ENCODE measurements at regions not wholly inside any gene's neighbourhood (a gene's known extent, or its start where the extent isn't known, plus 50 kb on each side); places are given as distances from the start of the nearest gene placed in this dataset.

- H3K4me2 ChIP-seq (ENCODE audit: low read length) = no peak overlapping the region
- TF ChIP-seq EZH2phosphoT487 (IDR thresholded peaks at IDR 0.05; ENCODE audit: borderline replicate concordance, low read depth, low read length) = no peak
- TF ChIP-seq, protein P1, sequence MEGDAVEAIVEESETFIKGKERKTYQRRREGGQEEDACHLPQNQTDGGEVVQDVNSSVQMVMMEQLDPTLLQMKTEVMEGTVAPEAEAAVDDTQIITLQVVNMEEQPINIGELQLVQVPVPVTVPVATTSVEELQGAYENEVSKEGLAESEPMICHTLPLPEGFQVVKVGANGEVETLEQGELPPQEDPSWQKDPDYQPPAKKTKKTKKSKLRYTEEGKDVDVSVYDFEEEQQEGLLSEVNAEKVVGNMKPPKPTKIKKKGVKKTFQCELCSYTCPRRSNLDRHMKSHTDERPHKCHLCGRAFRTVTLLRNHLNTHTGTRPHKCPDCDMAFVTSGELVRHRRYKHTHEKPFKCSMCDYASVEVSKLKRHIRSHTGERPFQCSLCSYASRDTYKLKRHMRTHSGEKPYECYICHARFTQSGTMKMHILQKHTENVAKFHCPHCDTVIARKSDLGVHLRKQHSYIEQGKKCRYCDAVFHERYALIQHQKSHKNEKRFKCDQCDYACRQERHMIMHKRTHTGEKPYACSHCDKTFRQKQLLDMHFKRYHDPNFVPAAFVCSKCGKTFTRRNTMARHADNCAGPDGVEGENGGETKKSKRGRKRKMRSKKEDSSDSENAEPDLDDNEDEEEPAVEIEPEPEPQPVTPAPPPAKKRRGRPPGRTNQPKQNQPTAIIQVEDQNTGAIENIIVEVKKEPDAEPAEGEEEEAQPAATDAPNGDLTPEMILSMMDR (conservative IDR thresholded peaks at IDR 0.05; ENCODE audit: low read length) = no peak
- H3K9me3 ChIP-seq (ENCODE audit: low read length) = no peaks in the 10 kb centered on the region
- no peaks in the 10 kb centered on the region for H3K4me1 ChIP-seq (ENCODE audit: insufficient read depth, low read length, poor library complexity, severe bottlenecking)
- no peaks in the 10 kb centered on the region for H3K79me2 ChIP-seq (ENCODE audit: insufficient read depth, low read depth, low read length)
- ChIA-PET CTCF (ENCODE audit: unreplicated experiment) (no interaction called here), POLR2A (interaction anchor here (0.7 to 0.8 kb wide), 3 partner anchors 14 to 449 kb away, joined by 3 read pairs; no protein-coding TSS in a partner anchor)
- intact Hi-C loops (cut with micrococcal nuclease; ENCODE audit: unreplicated experiment) = no loop called here
- H3K4me3 ChIP-seq (ENCODE audit: low read depth, low read length, poor library complexity, severe bottlenecking) = no peak overlapping the region
- no peaks in the 10 kb centered on the region for H3K9me2 ChIP-seq (ENCODE audit: insufficient read depth, low read length)
- no peak for DNase-seq (ENCODE audit: low spot score)
- no peak overlapping the region for H3K27ac ChIP-seq (ENCODE audit: low read depth, low read length, poor library complexity, severe bottlenecking)
- no peak overlapping the region for H2AFZ ChIP-seq (ENCODE audit: low read length)
- BruUV-seq (replicated peaks) = no TSS peak
- no peaks in the 10 kb centered on the region for H3K36me3 ChIP-seq (ENCODE audit: insufficient read depth, low read length)
- H4K20me1 ChIP-seq (ENCODE audit: insufficient read depth, low read length) = no peaks in the 10 kb centered on the region
These were observed 180.7 kb upstream of the PGRMC2 start for GRCh38 chr4:128468123-128468989.

DNA sequence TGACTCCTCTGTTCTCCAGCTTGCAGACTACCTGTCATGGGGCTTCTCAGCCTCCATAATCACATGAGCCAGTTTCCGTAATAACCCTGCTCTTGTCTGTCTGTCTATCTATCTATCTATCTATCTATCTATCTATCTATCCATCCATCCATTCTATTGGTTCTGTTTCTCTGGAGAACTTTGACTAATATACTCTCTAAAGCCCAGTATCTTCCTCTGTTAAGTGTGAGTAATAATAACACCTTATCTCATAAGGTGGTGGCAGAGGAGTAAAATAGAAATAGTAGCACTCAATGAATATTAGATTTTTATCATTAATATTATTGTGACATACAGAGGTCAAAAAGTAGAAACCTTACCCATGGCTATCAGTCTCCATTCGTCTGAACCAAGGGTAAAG, 177.9 kb upstream of the PGRMC2 start:
- no peak overlapping the region for H3K27ac ChIP-seq (ENCODE audit: low read depth, low read length, poor library complexity, severe bottlenecking)
- CTCF ChIA-PET (ENCODE audit: unreplicated experiment) = interaction anchor here (0.8 kb wide), 1 partner anchor 9 kb away, joined by 3 read pairs; no protein-coding TSS in a partner anchor
- H3K9me3 ChIP-seq (ENCODE audit: low read length) = no peaks in the 10 kb centered on the region
- intact Hi-C loops (cut with micrococcal nuclease; ENCODE audit: unreplicated experiment) = no loop called here
- no peaks in the 10 kb centered on the region for H3K4me1 ChIP-seq (ENCODE audit: insufficient read depth, low read length, poor library complexity, severe bottlenecking)
- H3K4me2 ChIP-seq (ENCODE audit: low read length) = no peak overlapping the region
- POLR2A ChIA-PET = interaction anchor here (1.2 kb wide), 1 partner anchor 46 kb away, joined by 3 read pairs; no protein-coding TSS in a partner anchor
- TF ChIP-seq EZH2phosphoT487 (IDR thresholded peaks at IDR 0.05; ENCODE audit: borderline replicate concordance, low read depth, low read length) = no peak
- TF ChIP-seq, protein P1 (conservative IDR thresholded peaks at IDR 0.05; ENCODE audit: low read length) = no peak
- no peak overlapping the region for H3K4me3 ChIP-seq (ENCODE audit: low read depth, low read length, poor library complexity, severe bottlenecking)
- DNase-seq (ENCODE audit: low spot score) = no peak
- no peak overlapping the region for H2AFZ ChIP-seq (ENCODE audit: low read length)
- H4K20me1 ChIP-seq (ENCODE audit: insufficient read depth, low read length) = no peaks in the 10 kb centered on the region
- H3K9me2 ChIP-seq (ENCODE audit: insufficient read depth, low read length) = no peaks in the 10 kb centered on the region
- H3K36me3 ChIP-seq (ENCODE audit: insufficient read depth, low read length) = no peaks in the 10 kb centered on the region
- H3K79me2 ChIP-seq (ENCODE audit: insufficient read depth, low read depth, low read length) = no peaks in the 10 kb centered on the region
- no TSS peak for BruUV-seq (replicated peaks)

DNA sequence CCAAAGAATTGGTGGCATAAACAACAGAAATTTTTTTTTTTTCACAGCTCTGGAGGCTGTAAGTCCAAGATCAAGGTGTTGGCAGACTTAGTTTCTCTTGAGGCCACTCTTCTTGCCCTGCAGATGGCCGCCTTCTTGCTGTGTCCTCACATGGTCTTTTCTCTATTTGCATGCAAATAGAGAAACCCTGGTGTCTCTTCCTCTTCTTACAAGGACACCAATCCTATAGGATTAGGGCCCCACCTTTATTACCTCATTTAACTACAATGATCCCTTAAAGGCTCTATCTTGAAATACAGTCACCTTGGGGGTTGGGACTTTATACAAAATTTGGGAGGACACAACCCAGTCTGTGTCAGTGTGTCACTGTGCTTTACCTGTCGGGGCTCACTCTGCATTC, 175.4 kb upstream of the PGRMC2 start:
- no peaks in the 10 kb centered on the region for H4K20me1 ChIP-seq (ENCODE audit: insufficient read depth, low read length)
- no peaks in the 10 kb centered on the region for H3K4me1 ChIP-seq (ENCODE audit: insufficient read depth, low read length, poor library complexity, severe bottlenecking)
- no peak overlapping the region for H2AFZ ChIP-seq (ENCODE audit: low read length)
- H3K9me3 ChIP-seq (ENCODE audit: low read length) = no peaks in the 10 kb centered on the region
- no peaks in the 10 kb centered on the region for H3K9me2 ChIP-seq (ENCODE audit: insufficient read depth, low read length)
- no peak overlapping the region for H3K4me2 ChIP-seq (ENCODE audit: low read length)
- DNase-seq (ENCODE audit: low spot score) = no peak
- H3K36me3 ChIP-seq (ENCODE audit: insufficient read depth, low read length) = no peaks in the 10 kb centered on the region
- H3K27ac ChIP-seq (ENCODE audit: low read depth, low read length, poor library complexity, severe bottlenecking) = no peak overlapping the region
- BruUV-seq (replicated peaks) = no TSS peak
- no peaks in the 10 kb centered on the region for H3K79me2 ChIP-seq (ENCODE audit: insufficient read depth, low read depth, low read length)
- CTCF ChIA-PET (ENCODE audit: unreplicated experiment) = no interaction called here
- intact Hi-C loops (cut with micrococcal nuclease; ENCODE audit: unreplicated experiment) = no loop called here
- POLR2A ChIA-PET = interaction anchor here (0.6 kb wide), 1 partner anchor 216 kb away, joined by 3 read pairs; no protein-coding TSS in a partner anchor
- H3K4me3 ChIP-seq (ENCODE audit: low read depth, low read length, poor library complexity, severe bottlenecking) = no peak overlapping the region
- TF ChIP-seq EZH2phosphoT487 (IDR thresholded peaks at IDR 0.05; ENCODE audit: borderline replicate concordance, low read depth, low read length) = no peak
- TF ChIP-seq, protein P1 (conservative IDR thresholded peaks at IDR 0.05; ENCODE audit: low read length) = no peak
